HG03097 (cell line): ENCODE measurements at regions not wholly inside any gene's neighbourhood (a gene's known extent, or its start where the extent isn't known, plus 50 kb on each side); places are given as distances from the start of the nearest gene placed in this dataset.
"Not testable (repeated sequence)": the region's sequence is repeated elsewhere in the genome, so short reads cannot be mapped to it uniquely, and the experiment has no call there.

ENCODE experiments used
- ATAC-seq: cut with Tn5 transposase; IDR thresholded peaks from one replicate; pipeline ENCODE4 v1.9.1; 2021; ENCODE audit not compliant: unreplicated experiment, low FRiP score

- ATAC-seq, result no peak
Observed at GRCh38 chr3:5463991-5464390, 276.5 kb downstream of the EDEM1 start.

GRCh38 chr3:5464649-5465048 lies 277.1 kb downstream of the EDEM1 start:
- ATAC-seq, result no peak

GRCh38 chr3:5465183-5465582 lies 277.7 kb downstream of the EDEM1 start:
- no peak for ATAC-seq

- no peak for ATAC-seq
Observed at GRCh38 chr3:5466065-5466464, 278.6 kb downstream of the EDEM1 start.

- no peak for ATAC-seq
Observed at GRCh38 chr3:5466717-5467116, 279.2 kb downstream of the EDEM1 start.

- ATAC-seq, result no peak
Observed at GRCh38 chr3:5473471-5473870, 286.0 kb downstream of the EDEM1 start.

- no peak for ATAC-seq
Observed at GRCh38 chr3:5476403-5476802, 288.9 kb downstream of the EDEM1 start.

- ATAC-seq, result no peak
Observed at GRCh38 chr3:5479229-5479799, 291.8 kb downstream of the EDEM1 start.

- no peak for ATAC-seq
Observed at GRCh38 chr3:5480190-5480589, 292.7 kb downstream of the EDEM1 start.

GRCh38 chr3:5485427-5485826 lies 297.9 kb downstream of the EDEM1 start:
- ATAC-seq, result no peak

GRCh38 chr3:5488771-5489170 lies 301.3 kb downstream of the EDEM1 start:
- ATAC-seq, result no peak

GRCh38 chr3:5489536-5489935 lies 302.0 kb downstream of the EDEM1 start:
- peak; percentile 86 for ATAC-seq

- ATAC-seq, result no peak
Observed at GRCh38 chr3:5494905-5495519, 307.5 kb downstream of the EDEM1 start.

GRCh38 chr3:5497497-5497896 lies 310.0 kb downstream of the EDEM1 start:
- no peak for ATAC-seq

- ATAC-seq, result peak; percentile 35
Observed at GRCh38 chr3:5498981-5499380, 311.5 kb downstream of the EDEM1 start.

GRCh38 chr3:5499404-5499803 lies 311.9 kb downstream of the EDEM1 start:
- peak; percentile 91 for ATAC-seq

GRCh38 chr3:5503136-5503535 lies 315.6 kb downstream of the EDEM1 start:
- ATAC-seq, result no peak

- no peak for ATAC-seq
Observed at GRCh38 chr3:5504135-5504534, 316.6 kb downstream of the EDEM1 start.

- ATAC-seq, result no peak
Observed at GRCh38 chr3:5505163-5505562, 317.7 kb downstream of the EDEM1 start.

GRCh38 chr3:5505997-5506396 lies 318.5 kb downstream of the EDEM1 start:
- ATAC-seq, result no peak

GRCh38 chr3:5508860-5509259 lies 321.4 kb downstream of the EDEM1 start:
- not testable (repeated sequence) for ATAC-seq

- ATAC-seq, result no peak
Observed at GRCh38 chr3:5510300-5510699, 322.8 kb downstream of the EDEM1 start.

GRCh38 chr3:5517921-5518320 lies 330.4 kb downstream of the EDEM1 start:
- ATAC-seq, result no peak
